Kidney epithelial cell (primary cell): ENCODE measurements at regions not wholly inside any gene's neighbourhood (a gene's known extent, or its start where the extent isn't known, plus 50 kb on each side); places are given as distances from the start of the nearest gene placed in this dataset.

Experiments used
- DNase-seq: peaks from one replicate; pipeline ENCODE4 v3.0.0-alpha.2; 2010; ENCODE audit warnings: low read depth
- H3K27me3 ChIP-seq: 2 replicates; pipeline ENCODE4 v1.6.0; 2011; ENCODE audit warnings: low read length; ENCODE audit not compliant: control insufficient read depth, insufficient read depth
- H3K36me3 ChIP-seq: 2 replicates; pipeline ENCODE4 v1.5.1; 2011; ENCODE audit warnings: low read length; ENCODE audit not compliant: control insufficient read depth, insufficient read depth
- H3K4me3 ChIP-seq: 2 replicates; pipeline ENCODE4 v1.5.1; 2011; ENCODE audit warnings: low read depth, mild to moderate bottlenecking, control low read depth, low read length
- TF ChIP-seq, protein P1 (sequence below): IDR thresholded peaks from 2 replicates; pipeline ENCODE4 v1.5.1; 2011; ENCODE audit warnings: mild to moderate bottlenecking, moderate library complexity, low read length, control low read depth, inconsistent platforms; ENCODE audit not compliant: insufficient read depth, poor library complexity, severe bottlenecking

DNA sequence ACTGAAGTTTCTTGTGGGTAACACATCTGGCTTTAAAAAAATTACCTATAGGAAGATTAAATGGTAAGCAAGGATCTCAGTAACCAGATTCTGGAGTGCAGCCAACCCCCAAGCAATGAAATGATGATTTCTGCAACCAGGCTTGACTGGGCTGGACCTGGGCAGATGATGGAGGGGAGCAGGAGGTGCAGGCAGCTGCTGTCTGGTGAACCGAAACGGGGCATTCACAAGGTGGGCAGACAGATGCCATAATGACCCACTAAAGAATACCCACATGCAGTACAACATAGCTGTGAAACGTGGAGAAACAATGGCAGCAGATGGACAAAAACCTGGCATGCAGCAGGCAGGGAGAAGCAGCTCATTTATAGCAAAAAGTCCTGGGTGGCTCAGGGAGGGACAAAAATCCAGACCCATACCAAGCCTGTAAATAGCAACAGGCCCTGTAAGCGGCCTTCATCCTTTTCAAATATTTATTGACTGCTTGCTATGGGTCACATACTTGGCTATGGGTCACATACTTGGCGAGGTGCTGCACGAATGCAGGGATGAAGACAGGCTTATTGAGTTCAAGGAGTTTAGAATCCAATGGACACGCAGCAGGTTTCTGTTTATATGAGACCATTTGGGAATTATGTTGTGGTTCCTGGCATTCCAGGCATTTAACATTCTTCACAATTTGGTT is 244.7 kb downstream of the HRH4 start:
- no peak overlapping the region for H3K4me3 ChIP-seq
- no peaks in the 10 kb centered on the region for H3K36me3 ChIP-seq
- DNase-seq = no peak
- H3K27me3 ChIP-seq = no peaks in the 10 kb centered on the region
- TF ChIP-seq, protein P1, sequence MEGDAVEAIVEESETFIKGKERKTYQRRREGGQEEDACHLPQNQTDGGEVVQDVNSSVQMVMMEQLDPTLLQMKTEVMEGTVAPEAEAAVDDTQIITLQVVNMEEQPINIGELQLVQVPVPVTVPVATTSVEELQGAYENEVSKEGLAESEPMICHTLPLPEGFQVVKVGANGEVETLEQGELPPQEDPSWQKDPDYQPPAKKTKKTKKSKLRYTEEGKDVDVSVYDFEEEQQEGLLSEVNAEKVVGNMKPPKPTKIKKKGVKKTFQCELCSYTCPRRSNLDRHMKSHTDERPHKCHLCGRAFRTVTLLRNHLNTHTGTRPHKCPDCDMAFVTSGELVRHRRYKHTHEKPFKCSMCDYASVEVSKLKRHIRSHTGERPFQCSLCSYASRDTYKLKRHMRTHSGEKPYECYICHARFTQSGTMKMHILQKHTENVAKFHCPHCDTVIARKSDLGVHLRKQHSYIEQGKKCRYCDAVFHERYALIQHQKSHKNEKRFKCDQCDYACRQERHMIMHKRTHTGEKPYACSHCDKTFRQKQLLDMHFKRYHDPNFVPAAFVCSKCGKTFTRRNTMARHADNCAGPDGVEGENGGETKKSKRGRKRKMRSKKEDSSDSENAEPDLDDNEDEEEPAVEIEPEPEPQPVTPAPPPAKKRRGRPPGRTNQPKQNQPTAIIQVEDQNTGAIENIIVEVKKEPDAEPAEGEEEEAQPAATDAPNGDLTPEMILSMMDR = no peak

DNA sequence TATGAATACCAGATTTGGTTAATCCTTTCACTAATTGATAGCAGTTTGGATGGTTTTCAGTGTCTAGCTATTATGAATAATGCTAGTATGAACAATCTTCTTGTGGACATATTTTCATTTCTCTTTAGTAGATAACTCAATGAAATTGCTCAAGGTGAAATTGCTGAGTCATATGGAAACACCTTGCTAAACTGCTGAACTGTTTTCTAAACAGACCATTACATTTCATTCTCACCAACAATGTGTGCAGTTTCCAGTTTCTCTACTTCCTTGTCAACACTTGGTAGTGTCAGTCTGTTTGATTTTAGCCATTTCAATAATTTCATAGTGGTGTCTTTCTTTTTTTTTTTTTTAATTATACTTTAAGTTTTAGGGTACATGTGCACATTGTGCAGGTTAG is 250.0 kb downstream of the HRH4 start:
- Histone ChIP-seq H3K36me3 (no peaks in the 10 kb centered on the region), H3K27me3 (no peaks in the 10 kb centered on the region), H3K4me3 (no peak overlapping the region)
- no peak for DNase-seq
- TF ChIP-seq, protein P1 = no peak

DNA sequence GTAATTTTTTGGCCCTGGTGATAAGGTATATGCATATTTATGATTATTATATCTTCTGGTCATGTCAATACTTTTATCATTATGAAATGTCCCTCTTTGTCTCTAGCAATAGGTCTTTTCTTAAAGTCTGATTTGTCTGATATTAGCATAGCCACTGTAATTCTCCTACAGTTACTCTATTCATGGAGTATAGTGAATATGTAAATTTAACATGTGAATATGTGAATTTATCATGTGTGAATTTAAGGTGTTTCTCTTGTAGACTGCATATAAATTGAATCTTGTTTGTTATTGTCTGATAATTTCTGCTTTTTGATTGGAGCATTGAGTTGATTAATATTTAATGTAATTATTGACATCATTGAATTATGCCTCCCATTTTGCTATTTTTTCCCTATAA is 259.4 kb downstream of the HRH4 start:
- H3K4me3 ChIP-seq = no peak overlapping the region
- TF ChIP-seq, protein P1 = no peak
- H3K36me3 ChIP-seq = no peaks in the 10 kb centered on the region
- no peaks in the 10 kb centered on the region for H3K27me3 ChIP-seq
- no peak for DNase-seq

DNA sequence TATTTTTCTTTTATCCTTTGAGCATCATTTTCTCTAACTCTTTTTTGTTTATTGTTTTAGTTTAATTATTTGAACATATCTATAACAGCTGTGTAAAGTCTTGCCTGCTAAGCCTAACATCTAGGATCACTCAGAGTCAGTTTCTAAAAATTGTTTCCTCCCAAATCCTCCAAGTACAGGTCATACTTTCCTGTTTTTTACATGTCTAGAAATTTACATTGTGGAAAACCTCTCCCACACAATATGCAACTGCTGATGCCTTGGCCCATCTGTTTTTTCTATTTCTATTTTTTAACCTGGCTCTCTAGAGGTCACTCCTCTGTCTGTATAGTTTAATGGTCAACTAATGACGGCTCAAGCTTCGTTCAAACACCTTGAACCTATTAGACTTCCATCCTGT is 261.0 kb downstream of the HRH4 start:
- TF ChIP-seq, protein P1 = no peak
- Histone ChIP-seq H3K27me3 (no peaks in the 10 kb centered on the region), H3K36me3 (no peaks in the 10 kb centered on the region)

DNA sequence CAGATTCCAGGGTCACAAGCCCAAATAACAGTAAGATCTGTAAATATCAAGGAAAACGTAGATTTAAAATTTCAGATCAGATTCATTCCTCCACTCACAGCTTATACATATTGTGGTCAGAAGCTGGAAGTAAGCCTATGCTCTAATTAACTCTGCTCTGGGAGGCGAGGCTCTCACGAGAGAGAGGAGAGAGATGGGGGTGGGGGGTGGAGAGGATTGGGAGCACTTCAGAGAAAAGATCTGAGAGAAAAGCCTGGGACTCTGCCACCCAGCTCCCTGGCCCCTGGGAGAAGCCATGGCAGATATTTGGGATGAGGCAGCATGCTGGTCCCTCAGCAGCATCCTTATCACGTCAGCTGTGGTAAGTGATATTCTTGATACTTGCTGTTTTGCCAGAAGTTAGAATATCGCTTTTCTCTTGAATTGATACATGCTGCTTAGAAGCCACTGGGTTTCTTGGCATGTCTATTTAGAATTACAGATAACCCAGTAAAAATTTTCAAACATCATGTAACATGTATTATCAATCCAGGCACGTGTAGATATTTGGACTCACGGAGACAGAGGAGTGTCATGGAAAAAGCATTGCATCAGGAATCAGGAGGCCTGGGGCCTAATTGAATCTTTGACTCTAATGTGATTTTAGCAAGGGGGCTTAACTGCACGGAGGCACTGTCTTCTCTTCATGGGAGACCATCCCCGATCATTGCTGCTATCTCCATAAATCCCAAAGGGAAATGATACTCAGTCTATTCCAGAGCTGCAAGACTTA is 265.4 kb downstream of the HRH4 start:
- Histone ChIP-seq H3K36me3 (no peaks in the 10 kb centered on the region), H3K27me3 (peaks cover 3% of the 10 kb centered on the region), H3K4me3 (no peak overlapping the region)
- TF ChIP-seq, protein P1 = no peak
- no peak for DNase-seq

More for the DNA sequence above, 261.0 kb downstream of the HRH4 start:
- DNase-seq = no peak
- H3K4me3 ChIP-seq = no peak overlapping the region
